Ectodermal cell (in vitro differentiated cells): ENCODE measurements at regions not wholly inside any gene's neighbourhood (a gene's known extent, or its start where the extent isn't known, plus 50 kb on each side); places are given as distances from the start of the nearest gene placed in this dataset.
"Not testable (repeated sequence)": the region's sequence is repeated elsewhere in the genome, so short reads cannot be mapped to it uniquely, and the experiment has no call there.

Experiments used
- H3K27ac ChIP-seq: 2 replicates; pipeline ENCODE4 v1.7.0; 2013; ENCODE audit warnings: mild to moderate bottlenecking, low read depth, low read length; ENCODE audit not compliant: insufficient read depth, poor library complexity, severe bottlenecking
- H3K27me3 ChIP-seq: 2 replicates; pipeline ENCODE4 v1.7.0; 2013; ENCODE audit warnings: mild to moderate bottlenecking, low read length; ENCODE audit not compliant: insufficient read depth, control insufficient read depth, poor library complexity, severe bottlenecking
- H3K36me3 ChIP-seq: one replicate; pipeline ENCODE4 v1.7.0; 2013; ENCODE audit warnings: low read length; ENCODE audit not compliant: control insufficient read depth, insufficient read depth
- H3K4me1 ChIP-seq: one replicate; pipeline ENCODE4 v1.7.0; 2013; ENCODE audit warnings: low read length; ENCODE audit not compliant: control insufficient read depth, insufficient read depth
- H3K4me3 ChIP-seq: 2 replicates; pipeline ENCODE4 v1.7.0; 2013; ENCODE audit warnings: low read depth, low read length, control low read depth; ENCODE audit not compliant: insufficient read depth
- H3K9me3 ChIP-seq: 2 replicates; pipeline ENCODE4 v1.7.0; 2013; ENCODE audit warnings: mild to moderate bottlenecking, low read length, moderate library complexity; ENCODE audit not compliant: control insufficient read depth
- WGBS, 2 experiments: methylation state at CpG; one replicate each; pipeline ENCODE4 v1.1.7; 2013; ENCODE audit warnings: missing lambda C conversion rate in 2 of 2; 5-methylcytosine and 5-hydroxymethylcytosine counted together

DNA sequence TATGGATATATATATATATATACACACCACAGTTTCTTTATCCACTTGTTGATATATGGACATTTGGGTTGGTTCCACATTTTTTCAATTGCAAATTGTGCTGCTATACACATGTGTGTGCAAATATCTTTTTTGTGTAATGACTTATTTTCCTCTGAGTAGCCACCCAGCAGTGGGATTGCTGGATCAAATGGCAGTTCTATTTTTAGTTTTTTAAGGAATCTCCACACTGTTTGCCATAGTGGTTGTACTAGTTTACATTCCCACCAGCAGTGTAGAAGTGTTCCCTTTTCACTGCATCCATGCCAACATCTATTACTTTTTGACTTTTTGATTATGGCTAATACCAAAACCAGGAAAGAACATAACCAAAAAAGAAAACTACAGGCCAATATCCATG, 676.2 kb upstream of the LMO3 start:
- not testable (repeated sequence) for H3K9me3 ChIP-seq, H3K4me1 ChIP-seq, H3K4me3 ChIP-seq, H3K27me3 ChIP-seq, H3K36me3 ChIP-seq, H3K27ac ChIP-seq

DNA sequence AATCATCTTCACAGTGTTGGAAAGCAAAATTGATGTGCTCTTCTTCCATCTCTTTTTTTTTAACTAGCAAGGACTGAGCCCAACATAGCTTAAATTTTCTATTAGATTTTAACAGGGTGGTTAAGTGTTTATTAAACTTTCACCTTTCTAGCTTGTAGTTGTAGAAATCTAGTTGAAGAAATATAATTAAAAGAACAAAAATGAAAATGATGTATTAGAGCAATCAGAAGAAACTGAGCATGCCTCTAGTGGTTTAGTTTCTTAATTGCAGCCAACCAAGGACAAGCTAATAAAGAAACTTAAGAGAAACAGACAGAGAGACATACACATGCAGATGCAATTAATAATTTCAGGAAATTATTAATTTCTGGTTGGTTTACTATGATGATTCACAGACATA, 673.0 kb upstream of the LMO3 start:
- no peaks in the 10 kb centered on the region for H3K36me3 ChIP-seq
- no peaks in the 10 kb centered on the region for H3K27me3 ChIP-seq
- no peak overlapping the region for H3K27ac ChIP-seq
- no peaks in the 10 kb centered on the region for H3K9me3 ChIP-seq
- no peak overlapping the region for H3K4me3 ChIP-seq
- H3K4me1 ChIP-seq, result no peaks in the 10 kb centered on the region

DNA sequence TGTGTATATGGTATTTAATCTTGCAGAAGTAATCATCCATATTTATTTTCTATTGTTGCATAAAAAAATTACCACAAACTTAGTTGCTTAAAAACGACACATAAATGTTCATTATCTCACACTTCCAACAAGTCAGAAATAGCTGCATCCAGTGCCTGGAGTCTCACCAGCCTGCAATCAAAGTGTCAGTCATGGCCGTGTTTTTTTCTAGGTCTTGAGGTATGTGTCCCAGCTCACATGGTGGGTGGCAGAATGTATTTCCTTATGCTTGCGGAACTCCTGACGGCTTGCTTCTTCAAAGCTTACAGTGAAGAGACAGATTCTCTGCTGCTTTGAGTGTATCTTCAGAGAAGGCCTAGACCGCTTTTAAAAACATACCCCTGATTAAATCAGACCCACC, 670.2 kb upstream of the LMO3 start:
- WGBS, 2 experiments, result 92 to 99% methylated on average over 4 to 5 of the region's 5 CpGs
- H3K4me3 ChIP-seq, result no peak overlapping the region
- H3K9me3 ChIP-seq, result no peaks in the 10 kb centered on the region
- H3K4me1 ChIP-seq, result no peaks in the 10 kb centered on the region
- H3K27me3 ChIP-seq, result no peaks in the 10 kb centered on the region
- H3K27ac ChIP-seq, result no peak overlapping the region
- H3K36me3 ChIP-seq, result no peaks in the 10 kb centered on the region

DNA sequence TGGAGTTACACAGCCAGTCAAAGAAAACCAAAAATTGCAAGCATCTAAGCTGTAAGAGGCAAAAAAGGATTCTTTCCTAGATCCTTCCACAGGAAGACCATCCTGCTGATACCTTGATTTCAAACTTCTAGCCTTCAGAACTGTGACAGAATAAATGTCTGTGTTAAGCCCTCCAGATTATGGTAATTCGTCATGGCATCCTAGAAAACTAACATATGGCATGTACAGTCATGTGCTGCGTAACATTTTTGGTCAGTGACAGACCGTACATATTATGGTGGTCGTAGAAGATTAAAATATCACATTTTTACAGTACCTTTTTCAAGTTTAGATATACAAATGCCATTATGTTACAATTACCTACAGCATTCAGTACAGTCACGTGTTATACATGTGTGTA, 660.9 kb upstream of the LMO3 start:
- WGBS, 2 experiments, result 94 to 100% methylated on average over 4 to 5 of the region's 5 CpGs
- Histone ChIP-seq H3K36me3 (no peaks in the 10 kb centered on the region), H3K4me1 (no peaks in the 10 kb centered on the region), H3K4me3 (no peak overlapping the region), H3K9me3 (no peaks in the 10 kb centered on the region), H3K27me3 (no peaks in the 10 kb centered on the region), H3K27ac (no peak overlapping the region)

DNA sequence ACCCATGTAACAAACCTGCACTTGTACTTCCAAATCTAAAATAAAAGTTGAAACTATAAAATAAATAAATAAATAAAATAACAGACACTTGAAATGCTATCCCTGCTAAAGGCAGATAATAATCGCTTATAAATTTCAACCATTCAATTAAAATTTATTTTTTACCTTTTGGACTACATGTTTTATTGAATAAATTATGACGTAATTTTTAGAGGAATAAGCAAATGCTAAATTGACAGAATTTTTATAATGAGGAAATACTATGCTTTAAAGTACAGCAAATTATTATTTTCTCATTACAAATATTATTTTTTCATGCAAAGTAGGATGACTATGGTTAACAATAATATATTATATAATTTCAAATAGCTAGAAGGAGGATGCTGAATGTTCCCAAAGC, 658.6 kb upstream of the LMO3 start:
- H3K9me3 ChIP-seq, result no peaks in the 10 kb centered on the region
- WGBS, 2 experiments, result no CpG with 5 or more reads among the region's 2 CpGs
- no peaks in the 10 kb centered on the region for H3K27me3 ChIP-seq
- H3K4me1 ChIP-seq, result no peaks in the 10 kb centered on the region
- no peak overlapping the region for H3K27ac ChIP-seq
- H3K36me3 ChIP-seq, result no peaks in the 10 kb centered on the region
- no peak overlapping the region for H3K4me3 ChIP-seq

DNA sequence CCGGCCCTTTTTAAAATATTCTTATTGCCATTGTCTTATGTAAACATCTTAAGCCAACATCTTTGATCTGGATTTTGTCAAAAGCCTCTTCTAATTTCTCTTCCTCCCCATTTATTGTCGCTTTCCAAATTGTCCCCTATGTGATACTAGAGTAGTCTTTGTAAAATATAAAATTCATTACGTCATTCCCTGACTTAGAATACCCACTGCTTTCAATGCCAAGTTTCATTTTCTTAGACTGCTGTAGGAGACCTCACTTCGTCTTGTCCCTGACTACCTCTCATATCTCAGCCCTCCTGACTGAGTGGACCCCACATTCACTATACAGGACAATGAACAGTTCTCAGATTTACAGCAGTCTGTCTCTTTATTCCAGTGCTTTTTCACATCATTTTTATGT, 633.9 kb upstream of the LMO3 start:
- no peaks in the 10 kb centered on the region for H3K4me1 ChIP-seq
- no peaks in the 10 kb centered on the region for H3K9me3 ChIP-seq
- WGBS, 2 experiments, result 95 to 98% methylated on average over 3 to 4 of the region's 4 CpGs
- no peak overlapping the region for H3K27ac ChIP-seq
- H3K27me3 ChIP-seq, result no peaks in the 10 kb centered on the region
- H3K36me3 ChIP-seq, result no peaks in the 10 kb centered on the region
- H3K4me3 ChIP-seq, result no peak overlapping the region

DNA sequence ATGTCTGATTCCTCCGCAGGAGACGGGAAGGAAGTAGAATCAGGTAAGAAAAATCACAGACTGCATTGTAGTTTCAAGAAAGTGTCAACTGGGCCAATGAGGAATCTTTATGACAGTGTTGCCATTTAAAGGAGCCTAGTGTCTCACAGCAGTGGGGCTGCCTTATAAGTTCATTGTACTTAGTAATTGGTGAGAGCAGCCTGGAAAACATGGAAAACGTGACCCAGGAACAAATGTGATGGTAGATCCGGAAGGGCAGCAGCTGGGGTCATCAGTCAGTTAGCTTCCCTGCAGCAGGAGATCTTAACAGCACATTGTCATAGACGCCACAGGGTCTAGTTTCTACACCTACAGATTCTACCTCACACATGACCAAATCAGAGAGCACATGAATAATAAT, 630.0 kb upstream of the LMO3 start:
- no peaks in the 10 kb centered on the region for H3K27me3 ChIP-seq
- H3K4me3 ChIP-seq, result no peak overlapping the region
- H3K27ac ChIP-seq, result no peak overlapping the region
- no peaks in the 10 kb centered on the region for H3K4me1 ChIP-seq
- no peaks in the 10 kb centered on the region for H3K9me3 ChIP-seq
- 81 to 82% methylated on average over 5 of the region's 5 CpGs for WGBS, 2 experiments
- H3K36me3 ChIP-seq, result no peaks in the 10 kb centered on the region

DNA sequence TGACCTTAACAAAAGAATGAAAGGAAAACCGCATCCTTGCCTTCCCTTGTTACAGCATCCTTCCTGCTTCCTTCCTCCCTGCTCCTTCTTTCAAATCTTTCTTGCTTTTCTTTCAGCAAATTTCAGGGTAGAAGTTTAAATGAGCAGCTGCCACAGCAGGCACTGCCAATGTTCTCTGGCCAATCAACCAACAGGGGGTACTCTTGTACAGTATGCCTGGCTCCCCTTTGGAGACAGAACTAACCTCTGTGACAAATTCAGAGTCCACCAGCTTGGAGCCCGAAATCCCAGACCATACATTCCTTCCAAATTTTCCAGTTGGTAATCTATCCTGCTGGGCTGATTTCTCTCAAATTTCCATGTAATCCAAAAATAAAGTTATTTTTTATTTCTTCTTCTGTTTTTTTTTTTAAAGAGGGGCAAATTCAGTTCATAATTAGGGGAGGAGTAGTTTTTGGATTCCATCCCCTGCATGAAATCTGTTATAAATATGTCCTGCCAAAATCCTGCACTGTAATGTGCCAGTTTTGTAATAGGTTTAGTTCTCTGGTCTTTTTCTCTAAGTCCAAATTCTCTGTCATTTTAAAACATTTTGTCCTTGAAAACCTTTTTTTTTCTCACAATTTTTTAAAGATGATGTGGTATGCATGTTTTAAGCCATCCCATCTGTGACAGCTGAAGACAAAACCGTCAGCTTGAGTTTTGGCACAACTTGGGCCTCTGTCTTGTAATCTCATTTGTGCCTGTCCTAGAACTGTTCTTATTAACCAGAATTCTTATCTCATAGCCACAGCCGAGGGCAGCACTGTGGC, 610.0 kb upstream of the LMO3 start:
- Histone ChIP-seq H3K27ac (no peak overlapping the region), H3K4me1 (no peaks in the 10 kb centered on the region), H3K27me3 (no peaks in the 10 kb centered on the region), H3K9me3 (no peaks in the 10 kb centered on the region), H3K4me3 (no peak overlapping the region), H3K36me3 (no peaks in the 10 kb centered on the region)
- WGBS, 2 experiments, result 92 to 94% methylated on average over 4 of the region's 4 CpGs

DNA sequence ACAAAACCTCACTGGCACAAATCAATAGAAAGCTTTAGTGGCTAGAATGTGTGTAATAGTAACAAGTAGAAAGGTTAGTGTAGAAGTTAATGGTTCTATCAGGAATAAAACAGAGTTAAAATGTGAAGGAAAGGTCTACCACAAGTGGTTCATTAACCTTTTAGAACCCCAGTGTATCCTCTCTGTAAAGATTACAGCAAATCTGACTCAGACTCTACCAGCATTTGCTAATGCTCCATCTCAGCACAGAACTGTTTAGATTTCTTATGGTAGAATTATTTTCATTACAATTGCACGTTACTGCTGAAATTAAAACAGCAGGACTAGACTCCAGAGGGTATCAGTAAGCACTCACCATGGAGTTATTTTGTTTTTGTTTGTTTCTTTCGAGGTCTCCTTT, 609.0 kb upstream of the LMO3 start:
- H3K9me3 ChIP-seq, result no peaks in the 10 kb centered on the region
- WGBS, 2 experiments, result 0 to 47% methylated on average over 1 to 2 of the region's 2 CpGs
- no peak overlapping the region for H3K27ac ChIP-seq
- H3K4me1 ChIP-seq, result no peaks in the 10 kb centered on the region
- H3K27me3 ChIP-seq, result no peaks in the 10 kb centered on the region
- H3K36me3 ChIP-seq, result no peaks in the 10 kb centered on the region
- H3K4me3 ChIP-seq, result no peak overlapping the region

DNA sequence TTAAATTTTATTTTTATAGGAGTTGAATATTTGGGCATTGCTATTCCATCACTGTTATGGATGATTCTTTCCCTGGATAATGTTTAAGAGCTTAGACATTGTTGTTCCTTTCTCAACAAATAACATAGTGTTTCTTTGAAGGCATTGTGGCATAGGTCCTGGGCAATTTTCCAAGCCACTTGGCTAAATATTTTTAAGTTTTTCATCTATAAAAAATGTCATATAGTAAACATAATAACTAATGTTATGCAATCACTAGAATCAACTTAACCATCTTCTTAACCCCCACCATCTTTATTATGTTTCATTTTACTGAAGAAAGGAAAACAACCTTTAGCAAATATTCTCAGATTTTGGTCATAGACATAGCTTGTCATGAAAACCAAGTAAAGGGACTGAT, 600.6 kb upstream of the LMO3 start:
- Histone ChIP-seq H3K36me3 (no peaks in the 10 kb centered on the region), H3K4me1 (no peaks in the 10 kb centered on the region), H3K4me3 (no peak overlapping the region), H3K27ac (no peak overlapping the region), H3K27me3 (no peaks in the 10 kb centered on the region), H3K9me3 (no peaks in the 10 kb centered on the region)
